ENCODE measurements at regions not wholly inside any gene's neighbourhood (a gene's known extent, or its start where the extent isn't known, plus 50 kb on each side); places are given as distances from the start of the nearest gene placed in this dataset.

DNA sequence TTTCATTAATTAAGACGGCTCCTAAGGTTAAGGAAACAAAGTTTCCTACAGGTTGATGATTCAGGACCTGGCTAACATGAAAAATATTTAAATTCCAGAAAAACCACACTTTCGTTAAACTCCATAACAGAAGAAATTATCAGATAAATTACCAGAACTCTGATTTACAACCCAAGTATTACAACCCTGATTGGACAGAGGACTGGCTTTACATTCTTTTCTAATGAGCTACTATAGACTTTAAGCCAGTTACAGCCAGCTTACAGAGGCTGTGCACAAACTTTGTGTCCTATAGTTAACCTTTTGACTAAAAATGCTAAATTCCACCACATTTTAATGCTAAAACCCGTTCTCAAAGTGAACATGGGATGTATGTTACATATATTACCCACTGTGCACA, 458.6 kb downstream of the KCNJ3 start:
- DNase-seq (ENCODE audit: low read depth), result peak; percentile 35

DNA sequence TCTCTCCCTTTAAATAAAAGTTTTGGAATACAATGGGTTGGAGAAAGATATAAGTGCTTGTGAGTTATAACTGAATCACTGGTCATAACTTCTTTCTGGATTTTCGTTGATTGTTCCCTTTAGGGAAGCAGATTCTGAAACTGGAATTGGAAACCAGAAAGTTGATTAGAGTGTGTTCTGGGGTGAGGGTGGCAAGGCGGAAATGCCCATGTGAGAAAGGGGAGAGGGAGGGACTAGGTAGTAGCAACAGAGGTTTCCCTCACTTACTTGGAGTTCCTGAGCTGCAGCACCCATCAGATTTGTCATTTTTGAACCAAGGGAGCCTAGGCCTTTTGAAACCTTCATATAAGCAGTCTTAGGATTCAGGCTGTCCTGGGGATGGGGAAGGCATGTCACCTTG, 453.4 kb downstream of the KCNJ3 start:
- DNase-seq (ENCODE audit: low read depth), result no peak

DNA sequence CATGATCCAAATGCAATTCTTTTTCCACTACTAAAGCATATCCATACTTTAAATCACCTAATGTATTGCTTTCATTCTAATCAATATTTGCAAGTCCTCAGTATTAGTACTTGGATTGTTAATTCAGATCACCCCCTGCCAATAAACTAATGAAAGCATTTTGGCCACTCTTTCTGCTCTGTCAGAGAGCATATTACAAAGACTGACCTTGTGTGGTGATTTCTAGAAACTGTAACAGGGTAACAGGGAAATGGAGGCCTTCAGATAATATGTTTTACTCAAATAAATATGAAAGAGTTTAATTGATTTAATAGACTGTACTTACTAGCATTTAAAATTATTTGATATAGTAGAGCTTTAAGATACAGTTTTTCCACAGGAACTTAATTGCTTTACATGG, 453.0 kb downstream of the KCNJ3 start:
- DNase-seq (ENCODE audit: low read depth), result no peak

DNA sequence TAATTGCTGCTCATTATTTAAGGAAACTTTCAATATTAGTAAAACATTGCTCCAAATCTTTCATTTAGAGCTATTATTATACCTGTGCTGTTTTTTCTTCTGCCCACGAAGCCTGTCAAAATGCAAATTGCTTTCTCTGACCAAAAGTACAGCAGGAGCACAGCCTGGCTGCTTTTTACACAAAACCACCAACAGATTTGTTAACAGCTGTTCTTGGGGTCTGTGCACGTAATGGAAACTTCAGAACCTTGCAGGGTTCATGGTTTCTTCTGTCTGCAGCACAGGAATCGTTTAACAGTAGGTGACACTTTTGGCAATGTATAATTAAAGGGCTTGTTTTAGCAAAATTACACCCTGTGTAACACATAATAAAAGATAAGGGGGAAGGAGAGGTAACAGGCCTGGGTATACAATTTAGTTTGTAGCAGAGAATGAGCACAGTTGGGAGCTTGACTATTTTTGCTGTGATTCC, 447.3 kb downstream of the KCNJ3 start:
- DNase-seq (ENCODE audit: low read depth), result no peak

DNA sequence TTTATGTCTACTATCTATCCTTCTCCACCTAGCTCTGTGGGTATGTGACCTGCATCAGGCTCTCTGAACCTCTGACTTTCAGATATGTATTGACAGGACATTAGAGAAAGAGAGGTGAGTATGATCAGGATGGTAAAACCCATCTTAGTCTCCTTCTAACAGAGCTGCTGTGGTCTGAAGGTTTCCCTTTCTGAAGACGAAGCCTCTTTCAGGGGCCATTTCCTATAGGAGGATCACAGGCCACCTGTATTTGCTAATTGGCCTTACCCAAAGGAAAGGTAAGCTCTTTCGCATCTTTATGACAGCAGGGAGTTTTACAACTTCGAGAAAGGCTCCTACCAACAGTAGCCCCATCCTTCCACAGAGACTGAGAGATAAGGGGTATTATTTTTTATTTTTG, 442.9 kb downstream of the KCNJ3 start:
- DNase-seq (ENCODE audit: low read depth), result no peak

DNA sequence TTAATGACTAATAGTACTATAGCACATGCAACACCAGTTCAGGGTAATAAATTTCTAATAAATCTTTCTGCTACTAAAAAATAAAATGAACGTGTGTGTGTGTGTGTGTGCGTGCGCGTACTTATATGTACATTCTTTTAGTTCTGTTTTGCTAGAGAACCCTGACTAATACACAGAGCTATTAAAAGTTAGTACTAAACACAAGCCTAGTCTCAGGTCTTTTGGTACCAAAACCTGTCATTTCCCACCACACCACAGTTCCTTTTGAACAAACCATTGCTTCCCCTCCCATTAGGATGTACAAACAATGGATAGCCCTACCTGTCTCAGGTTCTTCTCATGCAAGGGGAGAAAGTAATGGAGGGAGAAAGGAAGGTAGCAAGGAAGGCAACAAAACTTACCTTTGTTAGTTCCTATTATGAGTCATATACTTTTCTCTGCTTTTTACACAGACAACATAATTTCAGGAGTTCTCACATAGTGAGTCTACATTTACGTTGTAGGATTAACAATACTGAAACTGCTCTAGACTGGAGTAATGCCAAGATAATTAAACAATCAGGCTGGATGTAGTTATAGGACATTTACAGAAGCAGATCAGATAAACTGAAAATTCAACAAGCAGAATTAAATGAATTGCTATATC, 427.2 kb downstream of the KCNJ3 start:
- no peak for DNase-seq (ENCODE audit: low read depth)

DNA sequence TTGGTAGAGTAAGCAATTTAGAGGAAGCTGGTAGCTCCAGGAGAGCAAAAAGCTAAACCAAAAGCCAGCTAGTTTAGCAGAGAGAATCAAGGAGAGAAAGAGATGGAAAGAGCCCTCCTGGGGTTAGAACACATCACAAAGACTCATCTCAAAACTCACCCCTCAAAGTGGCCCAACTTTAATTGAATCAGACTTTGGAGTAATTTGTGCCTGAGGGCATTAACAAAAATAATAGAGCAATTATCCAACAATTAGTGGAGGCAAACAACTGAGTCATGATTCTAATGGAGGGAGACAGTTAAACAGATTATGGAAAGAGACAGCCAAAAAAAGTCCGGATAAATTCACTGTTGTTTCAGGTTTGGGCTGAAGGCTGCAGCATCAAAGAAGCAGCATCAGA, 417.4 kb downstream of the KCNJ3 start:
- DNase-seq (ENCODE audit: low read depth), result no peak

DNA sequence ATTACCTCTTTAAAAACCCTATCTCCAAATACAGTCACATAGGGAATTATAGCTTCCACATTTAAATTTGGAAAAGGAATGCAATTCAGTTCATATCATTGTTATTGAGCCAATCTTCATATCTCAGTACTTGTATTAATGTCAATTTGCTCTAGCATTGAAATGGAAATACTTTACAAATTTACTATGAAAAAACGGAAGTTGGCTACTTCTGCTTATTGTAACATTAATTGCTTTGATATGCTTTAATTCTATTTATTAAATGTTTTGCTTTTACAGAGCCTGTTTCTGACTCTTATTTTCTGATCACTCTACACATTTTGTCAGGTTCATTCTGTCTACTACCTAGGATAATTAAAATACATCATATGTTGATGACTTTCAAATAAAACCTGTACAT, 412.6 kb downstream of the KCNJ3 start:
- no peak for DNase-seq (ENCODE audit: low read depth)

DNA sequence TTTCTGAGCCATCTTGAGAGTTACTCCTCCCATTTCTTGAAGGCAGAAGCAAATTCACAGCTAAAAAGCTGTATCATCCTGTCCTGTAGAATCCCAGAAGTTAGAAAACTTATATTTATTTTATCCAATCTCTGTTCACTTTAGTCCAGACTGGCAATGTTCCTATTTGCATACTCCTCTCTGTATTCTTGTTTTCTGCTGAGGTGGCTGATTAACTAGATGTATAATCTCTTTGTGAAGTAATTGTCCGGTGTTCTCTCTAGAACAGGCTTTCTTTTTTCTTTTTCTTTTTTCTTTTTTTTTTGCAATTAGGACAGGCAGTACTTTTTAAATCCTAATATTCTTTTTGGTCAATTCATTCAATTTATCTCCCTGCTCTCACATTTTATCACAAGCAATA, 411.0 kb downstream of the KCNJ3 start:
- no peak for DNase-seq (ENCODE audit: low read depth)

DNA sequence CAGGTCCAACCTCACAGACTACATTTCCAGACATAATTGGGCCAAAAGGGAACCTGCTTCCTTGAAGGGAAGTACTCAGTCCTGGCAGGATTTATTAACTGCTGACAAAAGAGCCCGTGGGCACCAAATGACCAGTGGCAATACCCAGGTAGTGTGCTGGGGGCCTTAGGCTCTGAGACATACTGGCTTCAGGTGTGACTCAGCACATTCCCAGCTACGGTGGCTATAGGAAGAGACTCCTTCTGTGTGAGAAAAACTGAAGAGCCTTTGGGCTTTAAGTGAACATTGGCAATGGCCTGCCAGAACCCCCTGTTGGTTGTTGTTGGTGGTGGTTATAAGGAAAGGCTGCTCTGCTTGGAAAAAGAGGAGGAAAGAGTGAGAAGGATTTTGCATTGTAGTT, 401.8 kb downstream of the KCNJ3 start:
- DNase-seq (ENCODE audit: low read depth), result no peak

DNA sequence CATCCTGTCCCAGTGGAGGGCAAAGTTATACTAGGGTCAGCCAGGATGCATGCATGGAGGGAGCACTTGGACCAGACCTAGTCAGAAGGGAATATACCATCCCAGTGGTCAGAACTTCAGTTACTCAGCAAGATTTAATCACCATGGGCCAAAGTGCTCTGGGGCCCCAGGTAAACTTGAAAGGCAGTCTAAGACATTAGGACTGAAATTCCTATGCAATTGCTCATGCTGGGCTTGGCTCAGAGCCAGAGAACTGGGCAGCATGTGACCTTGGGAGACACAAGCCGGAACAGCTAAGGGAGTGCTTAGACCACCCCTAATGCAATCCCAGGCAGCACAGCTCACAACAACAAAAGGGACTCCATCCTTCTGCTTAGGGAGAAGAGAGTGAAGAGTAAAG, 401.3 kb downstream of the KCNJ3 start:
- peak; percentile 4 for DNase-seq (ENCODE audit: low read depth)

DNA sequence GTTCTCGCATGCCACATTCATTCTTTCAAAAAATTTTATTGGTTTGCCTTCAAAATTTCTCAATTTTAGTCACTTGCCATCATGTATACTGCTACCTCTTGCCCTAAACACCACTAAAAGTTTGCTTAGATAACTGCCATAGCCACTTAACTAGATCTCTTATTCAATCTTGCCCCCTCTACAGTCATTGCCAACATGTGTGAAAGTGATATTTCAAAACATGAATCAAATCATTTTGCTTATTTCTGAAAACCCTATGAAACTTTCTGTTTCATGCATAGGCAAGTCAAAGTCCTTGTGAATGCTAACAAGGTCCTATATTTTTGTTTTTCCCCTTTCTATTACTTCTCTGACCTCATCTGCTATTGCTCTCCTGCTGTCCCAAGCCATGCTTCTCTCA, 397.1 kb downstream of the KCNJ3 start:
- no peak for DNase-seq (ENCODE audit: low read depth)

DNA sequence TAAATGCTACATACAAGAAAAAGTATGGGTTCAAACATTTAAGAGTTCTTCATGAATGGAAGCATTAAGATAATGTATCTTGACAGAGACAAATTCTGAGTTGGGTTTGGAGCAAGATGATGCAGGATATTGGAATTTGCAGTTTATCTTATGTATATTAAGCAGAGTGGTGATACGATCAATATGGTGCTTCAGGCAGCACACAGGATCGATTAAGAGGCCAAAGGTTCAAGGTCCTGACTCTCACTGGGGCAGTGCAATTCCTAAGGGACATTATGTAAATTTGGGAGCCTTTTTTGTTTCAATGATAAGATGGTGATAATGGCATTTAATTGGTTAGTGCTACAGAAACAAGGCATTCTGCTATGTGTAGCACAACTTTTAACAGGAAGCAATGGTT, 381.9 kb downstream of the KCNJ3 start:
- no peak for DNase-seq (ENCODE audit: low read depth)

DNA sequence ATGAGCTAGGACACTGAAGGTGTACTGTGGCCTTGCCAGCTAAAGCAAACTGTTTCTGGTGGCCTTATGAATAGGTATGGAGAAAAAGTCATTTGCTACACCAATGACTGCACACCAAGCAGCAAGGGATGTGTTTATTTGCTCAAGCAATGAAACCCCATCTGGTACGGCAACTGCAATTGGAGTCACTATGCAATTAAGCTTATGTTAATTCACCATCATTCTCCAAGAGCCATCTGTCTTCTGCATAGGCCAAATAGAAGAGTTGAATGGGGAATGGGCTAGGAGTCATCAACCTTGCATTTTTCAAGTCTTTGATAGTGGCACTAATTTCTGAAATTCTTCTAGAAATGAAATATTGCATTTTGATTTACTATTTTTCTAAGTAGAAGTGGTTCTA, 372.0 kb downstream of the KCNJ3 start:
- DNase-seq (ENCODE audit: low read depth), result no peak

DNA sequence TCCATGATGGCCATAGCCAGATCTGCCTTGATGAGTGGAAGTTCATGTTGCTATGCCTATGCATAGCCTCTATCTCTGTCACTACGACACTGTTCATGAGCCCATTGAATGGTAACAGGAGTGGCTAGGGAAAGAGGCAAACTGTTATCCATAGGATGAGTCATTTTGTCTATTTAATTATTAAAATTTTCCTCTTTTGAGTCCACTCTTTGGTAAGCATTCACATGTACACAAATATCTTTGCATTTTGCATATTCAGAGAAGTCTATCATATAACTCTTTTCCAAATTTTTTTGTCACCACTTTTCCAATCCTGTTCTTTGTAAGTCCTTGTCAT, 364.4 kb downstream of the KCNJ3 start:
- DNase-seq (ENCODE audit: low read depth), result no peak

DNA sequence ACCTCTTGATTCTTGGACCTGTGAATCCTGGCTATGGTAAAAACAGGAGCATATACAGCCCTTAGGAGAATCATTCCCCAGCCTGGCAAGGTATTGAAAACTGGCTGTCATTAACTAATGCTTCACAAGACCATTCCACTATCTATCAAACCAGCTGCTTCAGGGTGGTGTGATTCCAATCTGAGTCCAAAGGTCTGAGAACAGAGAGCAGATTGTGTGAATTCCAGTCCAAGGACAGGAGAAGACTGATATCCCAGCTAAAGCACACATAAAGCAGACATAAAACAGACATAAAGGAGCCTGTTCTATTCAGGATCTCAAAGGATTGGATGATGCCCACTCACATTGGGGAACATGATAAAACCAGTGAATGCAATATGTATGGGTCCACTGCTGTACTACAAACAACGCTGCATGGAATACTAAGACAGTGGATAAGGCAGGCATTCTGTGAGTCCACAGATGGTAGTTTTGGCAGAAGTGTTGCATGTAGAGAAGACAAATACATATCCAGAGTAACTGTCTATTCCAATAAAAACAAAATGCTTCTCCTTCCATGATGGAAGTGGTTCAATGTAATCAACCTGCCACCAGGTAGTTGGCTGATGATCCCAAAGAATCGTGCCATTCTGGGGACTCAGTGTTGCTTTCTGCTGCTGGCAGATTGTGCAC, 363.9 kb downstream of the KCNJ3 start:
- no peak for DNase-seq (ENCODE audit: low read depth)

DNA sequence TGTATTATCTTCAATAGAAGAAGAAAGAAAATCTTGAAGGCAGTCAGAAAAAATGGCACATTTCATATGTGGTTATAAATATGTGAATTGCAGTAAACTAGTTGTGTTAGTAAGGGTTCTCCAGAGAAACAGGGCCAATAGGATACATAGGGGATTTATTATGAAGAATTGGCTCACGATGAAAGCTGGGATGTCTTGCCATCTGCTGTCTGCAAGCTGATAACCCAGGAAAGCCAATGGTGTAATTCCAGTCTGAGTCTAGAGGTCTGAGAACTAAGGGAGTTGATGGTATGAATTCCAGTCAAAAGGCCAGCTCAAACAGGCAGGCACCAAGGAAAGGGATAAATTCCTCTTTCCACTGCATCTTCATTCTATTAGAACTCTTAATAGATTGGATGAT, 362.4 kb downstream of the KCNJ3 start:
- no peak for DNase-seq (ENCODE audit: low read depth)

DNA sequence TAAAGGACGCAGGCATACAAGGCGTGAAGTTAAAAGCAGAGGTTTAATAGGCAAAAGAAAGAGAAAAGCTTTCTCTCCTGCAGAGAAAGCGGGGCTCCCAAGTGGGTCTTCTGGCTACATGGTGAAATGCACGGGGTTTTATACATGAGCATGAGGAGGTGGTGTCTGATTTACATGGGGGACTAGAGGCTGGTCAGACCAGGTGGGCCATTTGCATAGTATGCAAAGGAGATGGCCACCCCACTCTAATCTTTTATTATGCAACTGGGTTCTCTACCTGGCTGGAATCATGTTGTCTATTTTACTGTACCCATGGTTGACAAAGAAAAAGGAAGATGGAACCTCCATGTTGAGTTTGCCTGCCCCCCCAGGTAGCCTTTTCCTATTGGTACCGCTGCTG, 356.2 kb downstream of the KCNJ3 start:
- no peak for DNase-seq (ENCODE audit: low read depth)

DNA sequence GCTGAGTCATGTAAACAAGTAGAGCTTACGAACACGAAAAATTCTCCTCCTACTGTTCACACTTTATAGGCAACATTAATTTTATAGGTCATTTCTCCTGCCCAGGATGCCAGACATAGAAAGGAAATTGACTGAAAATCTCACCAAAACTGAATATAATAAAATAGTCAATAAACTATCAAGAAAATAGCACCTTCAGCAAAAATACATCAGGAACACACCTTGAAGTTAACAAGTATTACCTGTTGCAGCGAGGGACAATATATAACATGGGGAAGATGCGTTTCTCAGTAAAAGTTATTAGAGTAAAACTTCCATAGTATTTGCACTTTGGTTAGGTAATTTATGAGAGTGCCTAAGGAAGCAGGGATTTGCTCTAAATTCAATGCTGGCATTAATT, 344.6 kb downstream of the KCNJ3 start:
- DNase-seq (ENCODE audit: low read depth), result no peak

DNA sequence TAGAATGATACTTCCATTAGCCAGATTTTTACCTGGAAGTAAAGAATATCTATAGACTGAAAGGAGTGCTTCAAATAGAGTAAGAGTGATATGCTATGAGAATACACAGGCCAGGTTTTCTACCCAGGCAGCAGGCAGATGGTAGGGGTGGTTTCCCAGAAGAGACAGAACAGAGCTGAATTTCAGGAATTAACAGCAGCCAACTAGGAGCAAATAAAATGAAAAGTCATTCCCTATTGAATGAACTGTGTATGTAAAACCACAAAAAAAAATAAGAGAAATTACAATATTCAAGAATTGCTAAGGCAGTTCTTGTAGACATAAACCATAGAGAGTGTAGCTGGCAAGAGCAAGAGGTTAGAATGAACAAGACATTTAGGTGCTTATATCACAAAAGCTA, 336.8 kb downstream of the KCNJ3 start:
- no peak for DNase-seq (ENCODE audit: low read depth)

DNA sequence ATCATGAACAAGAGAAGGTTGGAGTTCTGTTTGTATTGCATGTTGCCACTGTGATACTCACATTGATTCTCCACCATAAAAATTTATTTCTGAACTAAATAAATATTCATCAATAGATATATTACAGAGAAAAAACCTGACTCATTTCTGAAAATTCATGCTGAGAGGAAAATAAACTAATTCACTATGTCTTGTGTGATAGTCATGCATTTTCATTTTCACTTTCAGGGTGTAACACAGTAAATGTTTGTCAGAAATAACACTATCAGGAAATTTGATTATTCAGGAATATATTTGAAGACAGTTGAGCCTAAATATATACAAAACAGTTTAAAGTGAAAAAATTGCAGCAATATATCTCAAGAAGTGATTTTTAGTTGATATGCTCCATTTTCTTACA, 335.2 kb downstream of the KCNJ3 start:
- DNase-seq (ENCODE audit: low read depth), result no peak

DNA sequence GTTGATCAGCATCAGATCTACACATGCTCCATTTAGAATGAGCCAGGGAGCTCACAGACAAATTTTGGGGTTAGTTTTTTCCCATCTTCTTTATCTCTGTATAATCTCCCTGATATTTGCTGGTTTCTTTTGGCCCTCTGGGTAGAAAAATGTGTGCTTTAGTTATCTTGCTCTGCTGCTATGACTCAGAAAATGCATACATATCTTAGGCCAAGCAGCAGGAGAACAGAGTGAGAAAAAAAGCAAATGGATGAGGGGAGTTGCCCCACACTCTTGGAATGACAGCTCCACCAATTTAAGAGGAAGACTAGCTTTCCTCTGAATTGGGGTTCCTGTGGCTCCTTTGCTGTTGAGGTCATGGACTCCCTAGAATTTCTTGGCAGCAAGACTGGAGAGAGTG, 331.8 kb downstream of the KCNJ3 start:
- no peak for DNase-seq (ENCODE audit: low read depth)

DNA sequence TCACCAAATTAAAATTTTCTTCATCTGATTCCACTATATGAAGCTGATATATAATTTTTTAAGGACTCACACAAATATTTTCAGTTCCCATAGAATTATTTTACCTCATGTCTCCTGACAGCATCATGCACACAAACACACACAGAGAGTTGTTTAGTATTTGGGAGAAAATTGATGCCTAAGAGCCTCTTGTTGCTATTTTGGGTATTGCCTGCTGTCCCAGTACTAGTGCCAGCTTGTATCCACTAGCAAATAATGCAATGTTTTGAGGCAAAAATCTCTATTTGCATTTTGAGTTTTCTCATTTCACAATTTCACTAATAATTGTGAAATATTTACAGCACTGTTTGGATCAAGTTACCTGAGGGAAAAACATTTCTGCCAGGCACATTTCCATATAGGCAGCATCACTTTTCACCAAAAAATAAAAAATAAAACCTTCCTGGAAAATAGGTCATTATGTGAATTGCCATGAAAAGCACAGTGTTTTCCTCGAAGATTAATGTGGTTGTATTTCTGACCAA, 328.2 kb downstream of the KCNJ3 start:
- no peak for DNase-seq (ENCODE audit: low read depth)

DNA sequence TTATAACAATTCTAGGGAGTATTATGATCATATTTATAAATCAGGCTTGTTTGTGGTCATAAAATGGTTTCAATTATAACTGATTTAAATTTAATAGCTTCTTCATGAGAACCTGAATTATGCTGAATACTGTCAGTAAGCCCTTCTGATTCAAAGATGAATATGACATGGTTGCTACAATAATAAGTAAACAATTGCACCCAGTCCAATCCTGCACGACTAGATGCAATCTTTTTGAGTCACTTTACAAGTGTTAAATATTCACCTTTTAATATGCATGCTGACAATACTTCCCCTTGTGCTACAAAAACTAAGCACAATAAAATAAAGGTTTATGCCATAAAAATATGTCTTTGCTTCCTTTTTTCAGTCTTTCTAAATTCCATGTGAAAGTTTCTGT, 325.2 kb downstream of the KCNJ3 start:
- DNase-seq (ENCODE audit: low read depth), result no peak
